ENCODE measurements at regions not wholly inside any gene's neighbourhood (a gene's known extent, or its start where the extent isn't known, plus 50 kb on each side); places are given as distances from the start of the nearest gene placed in this dataset.

DNA sequence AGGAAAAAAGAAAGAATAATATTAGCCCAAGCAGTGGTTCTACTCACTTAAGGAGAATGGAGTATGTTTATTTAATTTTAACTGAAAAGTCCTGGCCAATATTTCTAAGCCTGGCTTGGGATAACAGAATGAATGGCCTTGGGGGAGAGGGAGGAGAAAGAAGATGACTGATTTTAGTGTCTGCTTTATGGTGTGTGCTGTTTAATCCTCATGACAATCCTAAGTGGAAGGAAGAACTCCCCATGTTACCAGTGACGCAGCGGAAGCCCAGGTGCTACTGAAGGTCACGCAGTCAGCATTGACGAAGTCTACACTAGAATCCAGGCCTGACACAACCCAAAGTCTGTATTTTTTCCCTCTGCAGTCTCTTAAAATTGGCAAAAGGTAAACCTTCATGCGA is 50.5 kb downstream of the PALM2AKAP2 start:
- Histone ChIP-seq H3K27me3 (ENCODE audit: control insufficient read depth in 1 of 2, insufficient read depth in 1 of 2, low read length in 2 of 2) (no peaks in the 10 kb centered on the region), H2AFZ (ENCODE audit: low read depth, low read length) (no peak overlapping the region), H3K9me3 (ENCODE audit: control insufficient read depth, low read length) (no peaks in the 10 kb centered on the region), H2AK5ac (ENCODE audit: low read length, severe bottlenecking) (no peak overlapping the region), H2BK120ac (ENCODE audit: low read depth, low read length) (no peak overlapping the region), H2BK5ac (ENCODE audit: low read depth, low read length, poor library complexity, severe bottlenecking) (no peak overlapping the region), H3K4me2 (ENCODE audit: low read length, poor library complexity, severe bottlenecking) (no peak overlapping the region), H3K4me1 (ENCODE audit: control insufficient read depth, insufficient read depth, low read depth, low read length) (no peaks in the 10 kb centered on the region), H3K4me3 (ENCODE audit: insufficient read depth in 1 of 2, low read depth in 1 of 2, low read length in 2 of 2) (no peak overlapping the region), H3K9ac (ENCODE audit: low read length) (no peak overlapping the region), H3K4ac (ENCODE audit: low read depth in 1 of 2, low read length in 2 of 2) (no peak overlapping the region), H3K14ac (ENCODE audit: low read length in 2 of 2) (no peak overlapping the region), H2BK15ac (ENCODE audit: low read depth, poor library complexity, severe bottlenecking) (no peak overlapping the region), H3K36me3 (ENCODE audit: control insufficient read depth in 1 of 2, insufficient read depth in 2 of 2, low read depth in 1 of 2, low read length in 2 of 2) (peaks cover 0 to 3% of the 10 kb centered on the region in 2 experiments), H4K8ac (ENCODE audit: low read length) (no peak overlapping the region), H3K18ac (ENCODE audit: low read depth in 1 of 2, low read length in 2 of 2) (no peak overlapping the region), H2BK12ac (ENCODE audit: low read length in 2 of 2) (no peak overlapping the region), H3K79me1 (replicated peaks; ENCODE audit: low read length, poor library complexity, severe bottlenecking) (peaks cover 21% of the 10 kb centered on the region), H3K27ac (ENCODE audit: low read length, poor library complexity, severe bottlenecking) (no peak overlapping the region), H4K91ac (ENCODE audit: low read length) (no peak overlapping the region), H3K23ac (ENCODE audit: low read length in 2 of 2) (no peak overlapping the region)
- WGBS, result 77% methylated on average over 5 of the region's 5 CpGs
- no peak for DNase-seq

DNA sequence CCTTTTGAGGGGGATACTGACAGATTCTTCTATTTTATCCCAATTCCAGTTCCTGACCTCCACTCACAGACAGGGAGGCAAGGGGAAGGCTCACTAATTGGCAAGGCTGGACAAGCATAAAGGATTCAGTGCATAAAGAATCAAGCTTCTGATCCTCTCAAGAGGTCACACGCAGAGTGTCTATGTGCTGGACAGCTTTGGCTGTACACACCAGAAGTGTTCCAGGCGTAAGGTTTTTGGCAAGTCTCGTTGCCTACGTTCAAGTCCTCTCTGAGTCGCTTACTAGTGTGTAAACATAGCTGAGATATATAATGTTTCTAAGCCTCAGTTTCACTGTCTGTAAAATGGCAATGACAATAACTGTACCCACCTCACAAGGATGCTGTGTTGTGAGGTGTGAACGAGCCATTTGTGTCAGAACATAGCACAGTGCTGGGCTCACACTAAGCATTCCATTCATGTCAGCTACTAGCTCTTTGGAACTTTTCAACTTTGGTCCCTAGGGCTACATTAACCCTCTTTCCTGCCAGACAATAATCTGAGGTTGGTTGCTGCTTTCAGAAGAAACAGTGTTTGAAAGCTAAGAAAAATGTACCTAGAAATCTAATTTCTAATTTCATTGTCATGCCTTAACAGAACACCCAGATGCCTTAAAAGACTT is 52.1 kb downstream of the PALM2AKAP2 start:
- Histone ChIP-seq H2BK120ac (ENCODE audit: low read depth, low read length) (no peak overlapping the region), H3K36me3 (ENCODE audit: control insufficient read depth in 1 of 2, insufficient read depth in 2 of 2, low read depth in 1 of 2, low read length in 2 of 2) (peaks cover 0 to 3% of the 10 kb centered on the region in 2 experiments), H4K8ac (ENCODE audit: low read length) (no peak overlapping the region), H3K4ac (ENCODE audit: low read depth in 1 of 2, low read length in 2 of 2) (no peak overlapping the region), H2BK12ac (ENCODE audit: low read length in 2 of 2) (no peak overlapping the region), H3K4me3 (ENCODE audit: insufficient read depth in 1 of 2, low read depth in 1 of 2, low read length in 2 of 2) (no peak overlapping the region), H4K91ac (ENCODE audit: low read length) (no peak overlapping the region), H3K9me3 (ENCODE audit: control insufficient read depth, low read length) (no peaks in the 10 kb centered on the region), H2BK5ac (ENCODE audit: low read depth, low read length, poor library complexity, severe bottlenecking) (no peak overlapping the region), H3K79me1 (replicated peaks; ENCODE audit: low read length, poor library complexity, severe bottlenecking) (peaks cover 21% of the 10 kb centered on the region), H2AFZ (ENCODE audit: low read depth, low read length) (no peak overlapping the region), H3K18ac (ENCODE audit: low read depth in 1 of 2, low read length in 2 of 2) (peak overlapping the region in 1 of 2 experiments; percentile 7), H2AK5ac (ENCODE audit: low read length, severe bottlenecking) (no peak overlapping the region), H3K4me1 (ENCODE audit: control insufficient read depth, insufficient read depth, low read depth, low read length) (no peaks in the 10 kb centered on the region), H3K9ac (ENCODE audit: low read length) (no peak overlapping the region), H3K14ac (ENCODE audit: low read length in 2 of 2) (no peak overlapping the region), H3K27me3 (ENCODE audit: control insufficient read depth in 1 of 2, insufficient read depth in 1 of 2, low read length in 2 of 2) (no peaks in the 10 kb centered on the region), H3K27ac (ENCODE audit: low read length, poor library complexity, severe bottlenecking) (no peak overlapping the region), H3K23ac (ENCODE audit: low read length in 2 of 2) (no peak overlapping the region), H3K4me2 (ENCODE audit: low read length, poor library complexity, severe bottlenecking) (no peak overlapping the region), H2BK15ac (ENCODE audit: low read depth, poor library complexity, severe bottlenecking) (no peak overlapping the region)
- 89% methylated on average over 5 of the region's 6 CpGs for WGBS
- DNase-seq, result no peak

DNA sequence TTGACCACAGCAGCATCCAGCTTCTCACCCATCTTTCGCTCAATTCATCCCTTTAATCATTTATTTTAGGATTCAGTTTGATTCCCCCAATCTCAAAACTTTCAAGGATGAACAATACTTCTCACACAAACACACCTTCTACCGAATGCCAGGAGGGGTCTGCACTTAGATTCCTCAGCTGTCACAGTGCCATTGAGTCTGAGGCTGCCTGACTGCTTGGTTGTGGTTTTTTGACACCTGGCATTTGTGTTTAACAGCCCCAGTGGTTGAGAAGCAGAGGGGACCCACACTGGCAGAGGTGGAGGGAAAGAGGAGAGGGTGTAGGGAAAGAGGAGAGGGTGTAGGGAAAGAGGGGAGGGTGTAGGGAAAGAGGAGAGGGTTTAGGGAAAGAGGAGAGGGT is 54.9 kb downstream of the PALM2AKAP2 start:
- no peak for DNase-seq
- H2AFZ ChIP-seq (ENCODE audit: low read depth, low read length), result no peak overlapping the region
- no peak overlapping the region for H4K91ac ChIP-seq (ENCODE audit: low read length)

DNA sequence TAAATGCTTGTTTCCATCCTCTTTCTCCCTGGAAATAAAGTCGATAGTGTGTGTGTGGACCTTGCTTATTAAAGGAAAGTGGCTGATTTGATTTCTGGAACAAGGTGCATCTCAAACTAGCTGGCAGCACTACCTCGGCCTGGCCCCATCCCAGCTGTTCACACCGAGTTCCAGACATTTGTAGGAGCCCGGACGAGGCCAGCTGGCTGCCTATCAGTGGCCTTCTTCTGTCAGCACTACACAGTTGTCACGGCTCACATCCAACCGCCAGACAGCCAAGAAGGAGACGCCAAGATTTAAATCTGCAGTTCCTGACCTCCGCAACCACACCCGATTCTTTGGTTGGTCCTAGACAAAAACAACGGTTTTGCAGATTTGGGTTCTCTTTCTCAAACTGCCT is 63.6 kb downstream of the PALM2AKAP2 start:
- Histone ChIP-seq H3K4me2 (ENCODE audit: low read length, poor library complexity, severe bottlenecking) (no peak overlapping the region), H3K9me3 (ENCODE audit: control insufficient read depth, low read length) (no peaks in the 10 kb centered on the region), H3K4me1 (ENCODE audit: control insufficient read depth, insufficient read depth, low read depth, low read length) (no peaks in the 10 kb centered on the region), H2BK15ac (ENCODE audit: low read depth, poor library complexity, severe bottlenecking) (no peak overlapping the region), H2BK120ac (ENCODE audit: low read depth, low read length) (no peak overlapping the region), H3K79me1 (replicated peaks; ENCODE audit: low read length, poor library complexity, severe bottlenecking) (peaks cover 6% of the 10 kb centered on the region), H3K27me3 (ENCODE audit: control insufficient read depth in 1 of 2, insufficient read depth in 1 of 2, low read length in 2 of 2) (no peaks in the 10 kb centered on the region), H2BK5ac (ENCODE audit: low read depth, low read length, poor library complexity, severe bottlenecking) (no peak overlapping the region), H3K23ac (ENCODE audit: low read length in 2 of 2) (no peak overlapping the region), H3K9ac (ENCODE audit: low read length) (no peak overlapping the region), H3K36me3 (ENCODE audit: control insufficient read depth in 1 of 2, insufficient read depth in 2 of 2, low read depth in 1 of 2, low read length in 2 of 2) (no peaks in the 10 kb centered on the region), H2AFZ (ENCODE audit: low read depth, low read length) (no peak overlapping the region), H3K14ac (ENCODE audit: low read length in 2 of 2) (no peak overlapping the region), H3K18ac (ENCODE audit: low read depth in 1 of 2, low read length in 2 of 2) (no peak overlapping the region), H4K8ac (ENCODE audit: low read length) (no peak overlapping the region), H4K91ac (ENCODE audit: low read length) (no peak overlapping the region), H3K4me3 (ENCODE audit: insufficient read depth in 1 of 2, low read depth in 1 of 2, low read length in 2 of 2) (no peak overlapping the region), H3K4ac (ENCODE audit: low read depth in 1 of 2, low read length in 2 of 2) (no peak overlapping the region), H2BK12ac (ENCODE audit: low read length in 2 of 2) (no peak overlapping the region), H2AK5ac (ENCODE audit: low read length, severe bottlenecking) (no peak overlapping the region), H3K27ac (ENCODE audit: low read length, poor library complexity, severe bottlenecking) (no peak overlapping the region)
- 94% methylated on average over 11 of the region's 11 CpGs for WGBS
- DNase-seq, result no peak

More for the DNA sequence above, 54.9 kb downstream of the PALM2AKAP2 start:
- Histone ChIP-seq H2BK5ac (ENCODE audit: low read depth, low read length, poor library complexity, severe bottlenecking) (no peak overlapping the region), H3K14ac (ENCODE audit: low read length in 2 of 2) (no peak overlapping the region), H2BK15ac (ENCODE audit: low read depth, poor library complexity, severe bottlenecking) (no peak overlapping the region), H2AK5ac (ENCODE audit: low read length, severe bottlenecking) (no peak overlapping the region), H3K9ac (ENCODE audit: low read length) (no peak overlapping the region), H2BK120ac (ENCODE audit: low read depth, low read length) (no peak overlapping the region), H3K4me1 (ENCODE audit: control insufficient read depth, insufficient read depth, low read depth, low read length) (no peaks in the 10 kb centered on the region), H3K4me2 (ENCODE audit: low read length, poor library complexity, severe bottlenecking) (no peak overlapping the region), H3K9me3 (ENCODE audit: control insufficient read depth, low read length) (no peaks in the 10 kb centered on the region), H3K4me3 (ENCODE audit: insufficient read depth in 1 of 2, low read depth in 1 of 2, low read length in 2 of 2) (no peak overlapping the region), H3K23ac (ENCODE audit: low read length in 2 of 2) (no peak overlapping the region), H3K36me3 (ENCODE audit: control insufficient read depth in 1 of 2, insufficient read depth in 2 of 2, low read depth in 1 of 2, low read length in 2 of 2) (peaks cover 0 to 3% of the 10 kb centered on the region in 2 experiments), H2BK12ac (ENCODE audit: low read length in 2 of 2) (no peak overlapping the region), H3K79me1 (replicated peaks; ENCODE audit: low read length, poor library complexity, severe bottlenecking) (peaks cover 18% of the 10 kb centered on the region), H3K18ac (ENCODE audit: low read depth in 1 of 2, low read length in 2 of 2) (no peak overlapping the region), H3K4ac (ENCODE audit: low read depth in 1 of 2, low read length in 2 of 2) (no peak overlapping the region), H3K27me3 (ENCODE audit: control insufficient read depth in 1 of 2, insufficient read depth in 1 of 2, low read length in 2 of 2) (no peaks in the 10 kb centered on the region), H3K27ac (ENCODE audit: low read length, poor library complexity, severe bottlenecking) (no peak overlapping the region), H4K8ac (ENCODE audit: low read length) (no peak overlapping the region)
- WGBS, result 93% methylated on average over 2 of the region's 2 CpGs
